G401.6 (cell line): ENCODE measurements at regions not wholly inside any gene's neighbourhood (a gene's known extent, or its start where the extent isn't known, plus 50 kb on each side); places are given as distances from the start of the nearest gene placed in this dataset.
"Not testable (repeated sequence)": the region's sequence is repeated elsewhere in the genome, so short reads cannot be mapped to it uniquely, and the experiment has no call there.

Experiments used
- FAIRE-seq: peaks from 2 replicates; lab custom pipeline; 2012; peaks lifted over from hg19 to GRCh38; lab: Jason Lieb, UNC

DNA sequence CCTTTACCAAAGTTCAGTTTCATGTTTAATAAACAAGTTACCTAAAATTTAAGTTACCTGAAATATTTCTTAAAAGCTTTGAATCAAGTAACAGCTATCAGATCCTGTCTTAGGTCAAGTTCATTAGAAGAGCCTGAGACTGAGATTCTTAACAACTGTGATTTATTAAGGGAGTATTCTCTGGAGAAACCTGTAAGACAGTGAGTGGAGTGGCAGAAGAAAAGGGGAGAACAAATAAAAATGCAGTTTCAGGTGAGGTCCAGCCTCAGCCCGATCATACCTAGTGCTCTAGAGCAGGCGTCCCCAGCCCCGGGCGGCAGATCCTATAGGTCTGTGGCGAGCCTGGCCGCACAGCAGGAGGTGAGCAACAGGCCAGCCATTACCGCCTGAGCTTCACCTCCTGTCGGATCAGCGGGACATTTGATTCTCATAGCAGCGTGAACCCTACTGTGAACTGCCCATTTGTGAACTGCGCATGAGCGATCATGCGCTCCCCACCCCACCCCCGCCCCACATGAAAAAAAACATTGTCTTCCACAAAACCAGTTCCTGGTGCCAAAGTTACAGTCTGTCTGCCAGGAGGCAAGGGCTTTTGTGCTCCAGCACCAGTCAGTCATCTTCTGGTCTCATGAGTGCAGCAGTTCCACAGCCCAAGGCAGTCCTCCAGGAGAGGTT is 59.2 kb upstream of the ADGRB3 start:
- FAIRE-seq = no peak

DNA sequence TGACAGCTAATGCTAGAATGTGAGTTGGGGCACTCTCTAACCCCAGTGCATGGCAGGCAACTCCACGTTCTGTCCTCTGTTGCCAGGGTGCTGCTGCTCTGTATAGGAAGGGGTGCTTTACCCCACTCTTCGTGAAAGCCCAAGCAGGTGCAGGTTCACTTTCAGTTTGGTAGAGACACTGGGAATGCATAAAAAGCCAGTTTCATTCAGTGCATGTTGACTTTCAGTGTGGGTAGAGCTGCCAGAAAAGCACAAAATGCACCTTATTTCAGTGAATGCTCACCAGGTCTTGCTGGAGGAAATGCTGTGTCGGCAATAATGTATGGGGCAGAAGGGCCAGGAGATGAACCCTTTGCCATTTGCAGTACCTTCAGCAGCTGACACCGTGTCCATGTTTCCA is 62.1 kb upstream of the ADGRB3 start:
- FAIRE-seq = no peak

DNA sequence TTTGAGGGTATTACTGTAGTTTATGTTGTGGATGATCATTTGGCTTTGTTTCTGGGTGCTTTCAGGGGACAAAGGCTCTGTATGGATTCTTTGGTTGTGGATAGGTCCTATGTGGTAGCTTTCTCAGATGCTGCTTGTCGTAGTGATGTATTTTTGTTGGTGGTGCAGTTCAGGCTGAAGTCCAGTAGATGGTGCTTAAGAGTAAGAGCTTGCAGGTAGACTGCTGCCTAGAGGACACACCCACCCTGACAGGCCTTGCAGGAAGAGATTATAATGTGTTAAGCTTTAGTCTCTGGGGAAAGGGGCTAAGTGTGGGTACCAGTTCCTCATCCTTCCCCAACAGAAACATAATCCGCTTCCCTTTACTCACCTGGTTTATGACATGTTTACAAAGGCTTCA is 62.6 kb upstream of the ADGRB3 start:
- no peak for FAIRE-seq

DNA sequence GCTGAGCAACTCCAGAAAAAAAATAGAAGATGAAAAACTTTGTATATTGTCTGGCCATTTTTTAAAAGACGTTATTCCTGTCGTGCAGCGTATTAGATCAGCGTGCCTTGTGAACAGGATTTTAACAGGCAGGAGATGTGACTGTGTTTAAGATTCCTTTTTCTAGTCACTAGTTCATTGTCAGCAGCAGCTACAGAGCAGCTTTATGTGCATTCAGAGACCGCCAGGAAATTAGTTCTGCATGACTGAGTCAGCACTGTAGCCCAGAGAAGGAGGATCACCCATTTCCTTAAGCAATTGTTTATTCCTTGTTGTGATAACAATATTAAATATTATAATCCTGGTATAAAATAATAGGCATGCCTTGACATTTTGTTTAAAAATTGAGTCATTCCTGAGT is 75.4 kb upstream of the ADGRB3 start:
- no peak for FAIRE-seq

DNA sequence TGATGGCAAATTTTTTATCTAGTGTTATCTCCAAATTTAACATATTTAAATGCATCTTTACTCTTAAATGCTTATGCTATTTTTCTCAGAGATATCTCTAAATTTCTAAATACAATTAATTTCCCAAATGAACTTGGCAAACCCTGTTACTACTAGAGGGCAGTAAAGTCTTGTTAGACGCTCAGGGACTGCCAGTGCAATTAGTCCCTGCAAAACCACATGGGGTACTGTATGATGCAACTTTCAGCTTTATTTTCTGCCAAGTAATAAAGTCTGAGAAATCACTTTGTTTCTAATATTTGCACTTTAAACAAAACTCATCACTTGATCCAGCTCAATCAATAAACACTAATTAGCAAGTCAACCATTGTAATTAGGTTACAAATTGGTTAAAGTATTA is 76.0 kb upstream of the ADGRB3 start:
- FAIRE-seq = no peak

DNA sequence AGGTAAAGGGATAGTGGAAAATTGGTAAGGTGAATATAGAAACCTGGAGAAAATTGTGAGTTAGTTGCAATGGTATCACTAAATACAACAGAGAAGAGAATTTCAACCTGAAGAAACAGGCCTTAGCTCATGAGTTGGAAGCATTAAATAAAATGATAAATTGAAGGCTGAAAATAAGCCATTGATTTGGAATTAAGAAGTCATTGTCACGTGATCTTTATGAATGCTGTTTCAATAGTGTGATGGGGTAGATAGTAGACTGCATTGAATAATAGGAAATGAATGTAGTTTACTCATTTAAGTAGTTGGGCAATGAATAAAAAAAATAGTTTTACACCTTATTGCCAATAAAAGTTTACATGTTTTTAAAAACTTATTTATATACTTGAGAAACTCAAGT is 88.5 kb upstream of the ADGRB3 start:
- no peak for FAIRE-seq

- FAIRE-seq = no peak
Observed at GRCh38 chr6:68544450-68544849, 90.6 kb upstream of the ADGRB3 start.

- FAIRE-seq = no peak
Observed at GRCh38 chr6:68533339-68533795, 101.7 kb upstream of the ADGRB3 start.

DNA sequence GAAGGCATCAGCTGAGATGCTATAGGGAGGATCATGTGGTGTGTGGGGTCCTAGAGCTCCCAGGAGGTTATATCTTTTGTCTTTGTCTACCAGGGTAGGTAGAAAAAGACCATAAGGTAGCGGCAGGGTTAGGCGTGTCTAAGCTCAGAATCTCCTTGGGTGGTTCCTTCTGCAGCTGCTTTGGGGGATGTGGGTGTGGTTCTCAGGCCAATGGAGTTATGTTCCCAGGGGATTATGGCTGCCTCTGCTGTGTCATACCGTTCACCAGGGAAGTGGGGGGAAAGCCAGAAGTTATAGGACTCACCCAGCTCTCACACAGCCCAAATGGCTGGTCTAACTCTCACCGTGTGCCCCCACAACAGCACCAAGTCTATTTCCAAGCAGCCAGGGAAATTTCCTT is 107.4 kb upstream of the ADGRB3 start:
- no peak for FAIRE-seq

DNA sequence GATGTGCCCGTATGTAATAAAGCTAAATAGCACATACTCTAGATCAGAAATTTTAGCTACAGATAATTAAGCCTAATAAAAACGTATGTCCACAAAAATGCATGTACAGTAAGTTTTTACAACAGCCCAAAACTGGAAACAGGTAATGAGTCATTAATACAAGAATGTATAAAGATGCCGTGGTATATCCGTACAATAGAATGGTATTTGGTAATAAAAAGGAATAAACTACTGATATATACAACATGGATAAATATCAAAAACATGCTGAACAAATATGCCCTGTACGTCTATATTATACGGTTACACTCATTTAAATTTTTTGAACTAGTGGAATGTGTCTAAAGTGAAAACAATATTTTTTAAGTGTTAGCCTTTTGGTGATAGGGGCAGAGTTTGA is 128.2 kb upstream of the ADGRB3 start:
- no peak for FAIRE-seq

DNA sequence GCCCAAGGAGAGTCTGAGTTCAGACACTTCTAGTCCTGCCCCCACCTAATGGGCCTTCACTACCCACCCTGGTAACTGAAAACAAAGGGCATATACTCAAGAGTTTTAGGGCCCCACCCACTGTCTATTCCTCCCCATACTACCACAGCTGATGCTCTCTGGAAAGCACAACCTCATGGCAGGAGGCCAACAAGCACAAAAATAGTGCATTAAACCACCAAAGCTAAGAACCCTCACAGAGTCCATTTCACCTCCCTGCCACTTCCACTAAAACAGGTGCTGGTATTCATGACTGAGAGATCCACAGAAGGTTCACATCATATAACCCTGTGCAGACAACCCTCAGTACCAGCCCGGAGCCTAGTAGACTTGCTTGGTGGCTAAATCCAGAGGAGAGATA is 132.1 kb upstream of the ADGRB3 start:
- FAIRE-seq = no peak

GRCh38 chr6:68497927-68498326 is 137.2 kb upstream of the ADGRB3 start:
- FAIRE-seq = no peak

- not testable (repeated sequence) for FAIRE-seq
Observed at GRCh38 chr6:68494880-68495279, 140.2 kb upstream of the ADGRB3 start.

DNA sequence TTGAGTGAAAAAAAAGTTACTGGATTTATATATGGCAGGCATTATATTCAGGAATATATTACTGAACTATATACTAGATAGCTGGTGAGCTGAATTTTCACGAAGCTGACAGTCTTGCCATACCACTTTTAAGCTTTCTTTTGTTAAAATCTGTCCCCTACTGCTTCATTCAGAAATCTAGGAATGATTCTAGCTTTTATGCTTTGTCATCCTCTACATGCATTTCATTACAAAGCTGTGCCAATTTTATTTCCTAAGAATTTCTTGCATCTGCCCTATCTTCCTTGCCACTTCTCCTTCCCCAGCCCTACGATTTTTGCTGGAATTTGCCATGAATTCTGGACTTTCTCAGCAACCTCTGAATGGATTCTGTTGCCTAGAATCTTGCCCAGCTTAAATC is 158.5 kb upstream of the ADGRB3 start:
- no peak for FAIRE-seq

DNA sequence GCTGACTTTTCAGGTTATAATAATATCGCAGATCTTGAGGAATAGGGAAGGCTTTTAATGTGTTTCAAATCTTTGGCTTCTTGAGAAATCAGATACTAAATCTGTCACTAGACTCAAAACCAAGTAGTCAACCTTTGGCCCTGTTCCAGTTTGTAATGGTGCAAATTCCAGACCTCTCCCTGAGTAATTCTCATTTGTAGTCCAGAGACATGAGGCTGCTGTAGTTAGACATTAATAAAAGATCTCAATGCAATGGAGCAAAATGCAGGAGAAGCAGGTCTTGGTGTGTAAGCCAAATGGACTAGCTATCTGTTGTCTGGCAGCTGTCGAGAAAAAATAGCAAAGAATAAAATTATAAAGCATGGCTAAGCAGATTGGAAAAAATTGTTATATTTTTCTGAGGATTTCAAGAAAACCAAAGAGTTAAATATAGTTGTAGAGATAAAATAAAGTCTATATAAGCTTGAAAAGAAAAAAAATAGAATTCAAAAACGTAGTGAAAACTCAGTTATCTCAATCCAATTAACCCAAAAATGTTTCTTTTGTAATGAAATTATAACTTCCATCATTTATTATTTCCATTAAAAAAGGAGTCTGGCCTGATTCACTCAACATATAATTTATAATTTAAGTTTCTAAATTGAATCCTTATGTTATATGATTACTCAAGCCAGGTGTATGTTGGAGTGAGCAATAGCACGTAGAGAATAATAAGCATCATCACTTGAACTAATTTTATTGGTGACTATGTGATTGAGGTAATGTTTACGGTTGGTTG is 161.5 kb upstream of the ADGRB3 start:
- no peak for FAIRE-seq

- FAIRE-seq = no peak
Observed at GRCh38 chr6:68468244-68468884, 166.7 kb upstream of the ADGRB3 start.

DNA sequence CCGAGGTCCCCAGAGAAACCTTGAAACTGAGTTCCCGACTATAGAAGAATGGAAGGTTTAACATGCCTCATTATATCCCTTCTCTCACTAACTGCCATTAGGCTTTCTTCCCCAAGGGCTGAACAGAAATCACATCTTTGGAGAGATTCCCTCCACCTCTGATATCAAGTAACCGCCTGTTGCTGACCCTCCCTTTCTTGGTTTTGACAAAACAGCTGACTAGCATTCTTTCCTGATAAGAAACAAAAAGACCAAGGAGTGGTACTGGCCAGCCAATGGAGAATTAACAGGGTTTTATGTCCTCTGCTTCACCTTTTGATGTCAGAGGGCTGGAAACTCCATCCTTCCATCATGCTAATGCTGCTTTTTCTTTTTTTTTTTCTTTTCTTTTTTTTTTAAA is 176.6 kb upstream of the ADGRB3 start:
- no peak for FAIRE-seq

DNA sequence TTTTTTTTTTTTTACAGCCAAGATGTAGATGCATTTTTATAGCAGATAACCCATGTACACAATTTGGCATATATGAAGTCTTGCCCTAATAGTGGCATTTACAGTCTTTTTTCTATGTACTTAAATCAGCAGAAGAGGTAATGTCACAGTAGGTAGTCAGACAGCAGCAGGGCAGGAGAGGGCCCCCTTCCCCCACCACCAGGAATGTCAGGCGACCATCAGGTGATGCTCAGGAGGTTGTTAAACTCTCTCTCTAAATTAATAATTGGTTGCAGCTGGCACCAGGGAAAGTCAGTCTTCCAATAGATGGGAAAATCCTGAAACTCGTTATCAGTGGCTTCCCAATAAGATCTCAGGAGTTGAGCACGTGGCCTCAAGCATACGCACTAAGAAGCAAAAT is 188.0 kb upstream of the ADGRB3 start:
- no peak for FAIRE-seq

- FAIRE-seq = no peak
Observed at GRCh38 chr6:68445926-68446325, 189.2 kb upstream of the ADGRB3 start.

GRCh38 chr6:68443704-68444103 is 191.4 kb upstream of the ADGRB3 start:
- FAIRE-seq = no peak

DNA sequence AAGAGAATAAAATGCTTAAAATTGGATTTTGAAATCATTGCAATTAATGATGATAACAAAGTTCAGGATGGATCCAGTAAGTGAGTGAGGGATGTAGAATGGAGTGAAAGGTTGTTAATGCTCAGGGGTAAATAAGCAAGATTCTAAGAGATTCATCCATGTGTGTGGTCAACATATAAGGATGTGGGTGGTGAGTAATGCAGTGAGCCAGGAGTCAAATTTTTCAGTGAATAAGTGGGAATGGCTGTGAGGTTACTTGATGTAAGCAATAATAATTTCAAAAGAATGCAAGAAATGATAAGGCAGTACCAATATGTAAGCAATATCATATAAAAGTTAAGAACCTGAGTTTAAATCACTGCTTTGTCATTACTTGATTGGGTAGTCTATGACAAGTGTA is 207.5 kb upstream of the ADGRB3 start:
- no peak for FAIRE-seq

- no peak for FAIRE-seq
Observed at GRCh38 chr6:68410021-68410420, 225.1 kb upstream of the ADGRB3 start.

- FAIRE-seq = no peak
Observed at GRCh38 chr6:68400396-68400795, 234.7 kb upstream of the ADGRB3 start.

- FAIRE-seq = no peak
Observed at GRCh38 chr6:68391953-68392352, 243.1 kb upstream of the ADGRB3 start.
